ENCODE measurements at regions not wholly inside any gene's neighbourhood (a gene's known extent, or its start where the extent isn't known, plus 50 kb on each side); places are given as distances from the start of the nearest gene placed in this dataset.

- H3K4me3 ChIP-seq (ENCODE audit: low read length): no peak overlapping the region
- H2AFZ ChIP-seq (ENCODE audit: low read depth, low read length): no peak overlapping the region
- H3K4me2 ChIP-seq (ENCODE audit: low read length): no peak overlapping the region
- H3K27ac ChIP-seq (ENCODE audit: low read length): no peak overlapping the region
- no peaks in the 10 kb centered on the region for H3K36me3 ChIP-seq (replicated peaks; ENCODE audit: low read depth, low read length)
- peaks cover 29% of the 10 kb centered on the region for H3K4me1 ChIP-seq (ENCODE audit: low read length)
- no peak overlapping the region for H3K9ac ChIP-seq (ENCODE audit: low read length)
- H3K9me3 ChIP-seq (ENCODE audit: insufficient read depth, low read length): no peaks in the 10 kb centered on the region
- no peaks in the 10 kb centered on the region for H3K79me2 ChIP-seq (ENCODE audit: low read length)
- TF ChIP-seq EZH2phosphoT487 (IDR thresholded peaks at IDR 0.05; ENCODE audit: low read depth) (no peak), CTCF (IDR thresholded peaks at IDR 0.05; ENCODE audit: low read depth, low read length) (no peak)
- H4K20me1 ChIP-seq (ENCODE audit: insufficient read depth, low read length): no peaks in the 10 kb centered on the region
- no peaks in the 10 kb centered on the region for H3K27me3 ChIP-seq (ENCODE audit: low read depth, low read length)
These were observed 201.1 kb upstream of the PREP start for GRCh38 chr6:105603788-105604586.

- H3K4me1 ChIP-seq (ENCODE audit: low read length): peaks cover 29% of the 10 kb centered on the region
- peak overlapping the region; percentile 68 for H3K9ac ChIP-seq (ENCODE audit: low read length)
- no peaks in the 10 kb centered on the region for H3K36me3 ChIP-seq (replicated peaks; ENCODE audit: low read depth, low read length)
- peak overlapping the region; percentile 80 for H2AFZ ChIP-seq (ENCODE audit: low read depth, low read length)
- H3K27ac ChIP-seq (ENCODE audit: low read length): peak overlapping the region; percentile 87
- H3K4me2 ChIP-seq (ENCODE audit: low read length): peak overlapping the region; percentile 87
- no peaks in the 10 kb centered on the region for H3K9me3 ChIP-seq (ENCODE audit: insufficient read depth, low read length)
- H3K27me3 ChIP-seq (ENCODE audit: low read depth, low read length): no peaks in the 10 kb centered on the region
- TF ChIP-seq CTCF (IDR thresholded peaks at IDR 0.05; ENCODE audit: low read depth, low read length) (no peak), EZH2phosphoT487 (IDR thresholded peaks at IDR 0.05; ENCODE audit: low read depth) (no peak)
- no peaks in the 10 kb centered on the region for H3K79me2 ChIP-seq (ENCODE audit: low read length)
- no peaks in the 10 kb centered on the region for H4K20me1 ChIP-seq (ENCODE audit: insufficient read depth, low read length)
- peak overlapping the region; percentile 59 for H3K4me3 ChIP-seq (ENCODE audit: low read length)
These were observed 198.8 kb upstream of the PREP start for GRCh38 chr6:105601541-105602236.

- TF ChIP-seq EZH2phosphoT487 (IDR thresholded peaks at IDR 0.05; ENCODE audit: low read depth): no peak
- no peak for TF ChIP-seq CTCF (IDR thresholded peaks at IDR 0.05; ENCODE audit: low read depth, low read length)
- H3K9ac ChIP-seq (ENCODE audit: low read length): peak overlapping the region; percentile 68; the same call in 1 of the 2 replicates
- peak overlapping the region; percentile 59; the same call in 1 of the 2 replicates for H3K4me3 ChIP-seq (ENCODE audit: low read length)
- no peaks in the 10 kb centered on the region for H3K27me3 ChIP-seq (ENCODE audit: low read depth, low read length)
- no peak overlapping the region; the same call in 1 of the 2 replicates for H2AFZ ChIP-seq (ENCODE audit: low read depth, low read length)
- no peaks in the 10 kb centered on the region for H3K9me3 ChIP-seq (ENCODE audit: insufficient read depth, low read length)
- H3K79me2 ChIP-seq (ENCODE audit: low read length): no peaks in the 10 kb centered on the region
- peak overlapping the region; percentile 87 for H3K27ac ChIP-seq (ENCODE audit: low read length)
- no peaks in the 10 kb centered on the region for H3K36me3 ChIP-seq (replicated peaks; ENCODE audit: low read depth, low read length)
- H3K4me1 ChIP-seq (ENCODE audit: low read length): peaks cover 28% of the 10 kb centered on the region
- no peaks in the 10 kb centered on the region for H4K20me1 ChIP-seq (ENCODE audit: insufficient read depth, low read length)
- H3K4me2 ChIP-seq (ENCODE audit: low read length): peak overlapping the region; percentile 87
These were observed 197.7 kb upstream of the PREP start for GRCh38 chr6:105600336-105601260.
